HEK293 (cell line): ENCODE measurements at regions not wholly inside any gene's neighbourhood (a gene's known extent, or its start where the extent isn't known, plus 50 kb on each side); places are given as distances from the start of the nearest gene placed in this dataset.

ENCODE experiments used
- CTCF ChIA-PET: fragments of 350-600 bp; formaldehyde crosslinking; extraction: SDS; loops from one replicate; lab custom pipeline; 2021; ENCODE audit warnings: antibody characterized with exemption; lab: Yijun Ruan, JAX
- POLR2A ChIA-PET: fragments of 300-600 bp; formaldehyde crosslinking; extraction: SDS; loops from one replicate; lab custom pipeline; 2020; ENCODE audit warnings: antibody characterized with exemption, inconsistent platforms; lab: Yijun Ruan, JAX
- H3K27ac ChIP-seq: fragments of 200-500 bp; sonication (Bioruptor generic); 2 replicates; pipeline ENCODE4 v1.5.1; 2014; ENCODE audit warnings: low read depth, low read length, control low read depth, inconsistent platforms; ENCODE audit errors: extremely low read depth
- H3K36me3 ChIP-seq, 2 experiments: fragments of 200-500 bp in 1 of 2; sonication (Bioruptor generic) in 1 of 2; 1 replicate in 1 of 2; 2 replicates in 1 of 2; pipeline ENCODE4 v1.5.1; 2014 to 2017; ENCODE audit warnings: inconsistent platforms in 2 of 2, low read length in 2 of 2; ENCODE audit not compliant: control insufficient read depth in 2 of 2, insufficient read depth in 1 of 2
- H3K4me1 ChIP-seq: fragments of 200-500 bp; sonication (Bioruptor generic); 2 replicates; pipeline ENCODE4 v1.5.1; 2014; ENCODE audit warnings: mild to moderate bottlenecking, low read length, inconsistent platforms; ENCODE audit not compliant: control insufficient read depth, insufficient read depth
- H3K4me3 ChIP-seq: 2 replicates; pipeline ENCODE4 v1.5.1; 2011; ENCODE audit warnings: low read depth, mild to moderate bottlenecking, control low read depth, low read length, moderate library complexity
- H3K9me3 ChIP-seq: fragments of 200-500 bp; sonication (Bioruptor generic); 2 replicates; pipeline ENCODE4 v1.5.1; 2014; ENCODE audit warnings: low read depth, low read length, inconsistent platforms; ENCODE audit not compliant: control insufficient read depth, insufficient read depth
- HIC1 ChIP-seq: fragments of 450-650 bp; formaldehyde crosslinking; IDR thresholded peaks from 2 replicates; pipeline ENCODE4 v1.5.1; 2016; ENCODE audit warnings: missing biosample characterization, missing genetic modification characterization
- KLF8 ChIP-seq: fragments of 450-650 bp; formaldehyde crosslinking; IDR thresholded peaks from 2 replicates; pipeline ENCODE4 v1.5.1; 2016; ENCODE audit warnings: missing biosample characterization, missing genetic modification characterization
- OSR2 ChIP-seq: fragments of 450-650 bp; formaldehyde crosslinking; IDR thresholded peaks from 2 replicates; pipeline ENCODE4 v1.5.1; 2016; ENCODE audit warnings: missing biosample characterization, missing genetic modification characterization
- PRDM4 ChIP-seq: fragments of 450-650 bp; formaldehyde crosslinking; IDR thresholded peaks from 2 replicates; pipeline ENCODE4 v1.5.1; 2017; ENCODE audit warnings: missing biosample characterization, missing genetic modification characterization
- RBAK ChIP-seq: fragments of 450-650 bp; formaldehyde crosslinking; IDR thresholded peaks from 2 replicates; pipeline ENCODE4 v1.5.1; 2016; ENCODE audit warnings: missing biosample characterization, missing genetic modification characterization
- REPIN1 ChIP-seq: fragments of 450-650 bp; formaldehyde crosslinking; IDR thresholded peaks from 2 replicates; pipeline ENCODE4 v1.5.1; 2017; ENCODE audit warnings: missing biosample characterization, missing genetic modification characterization, low read depth
- TSHZ1 ChIP-seq: fragments of 450-650 bp; formaldehyde crosslinking; IDR thresholded peaks from 2 replicates; pipeline ENCODE4 v1.5.1; 2016; ENCODE audit warnings: missing biosample characterization, missing genetic modification characterization, borderline replicate concordance
- ZBTB49 ChIP-seq: fragments of 450-650 bp; formaldehyde crosslinking; IDR thresholded peaks from 2 replicates; pipeline ENCODE4 v1.5.1; 2016; ENCODE audit warnings: missing biosample characterization, missing genetic modification characterization, low read depth
- ZBTB8A ChIP-seq: fragments of 450-650 bp; formaldehyde crosslinking; IDR thresholded peaks from 2 replicates; pipeline ENCODE4 v1.5.1; 2016; ENCODE audit warnings: missing biosample characterization, missing genetic modification characterization
- ZFP41 ChIP-seq: fragments of 450-650 bp; formaldehyde crosslinking; IDR thresholded peaks from 2 replicates; pipeline ENCODE4 v1.5.1; 2016; ENCODE audit warnings: missing biosample characterization, missing genetic modification characterization, borderline replicate concordance
- ZNF138 ChIP-seq: fragments of 450-650 bp; formaldehyde crosslinking; IDR thresholded peaks from 2 replicates; pipeline ENCODE4 v1.5.1; 2016; ENCODE audit warnings: missing biosample characterization, missing genetic modification characterization, borderline replicate concordance
- ZNF146 ChIP-seq: fragments of 450-650 bp; formaldehyde crosslinking; IDR thresholded peaks from 2 replicates; pipeline ENCODE4 v1.5.1; 2016; ENCODE audit warnings: missing biosample characterization, missing genetic modification characterization
- ZNF157 ChIP-seq: fragments of 450-650 bp; formaldehyde crosslinking; IDR thresholded peaks from 2 replicates; pipeline ENCODE4 v1.5.1; 2016; ENCODE audit warnings: missing biosample characterization, missing genetic modification characterization
- ZNF211 ChIP-seq: fragments of 450-650 bp; formaldehyde crosslinking; IDR thresholded peaks from 2 replicates; pipeline ENCODE4 v1.5.1; 2016; ENCODE audit warnings: low read depth, missing biosample characterization, missing genetic modification characterization
- ZNF391 ChIP-seq: fragments of 450-650 bp; formaldehyde crosslinking; IDR thresholded peaks from 2 replicates; pipeline ENCODE4 v1.5.1; 2016; ENCODE audit warnings: low read depth, missing biosample characterization, missing genetic modification characterization, borderline replicate concordance
- ZNF473 ChIP-seq: fragments of 450-650 bp; formaldehyde crosslinking; IDR thresholded peaks from 2 replicates; pipeline ENCODE4 v1.5.1; 2017; ENCODE audit warnings: missing biosample characterization, missing genetic modification characterization
- ZNF549 ChIP-seq: fragments of 450-650 bp; IDR thresholded peaks from 2 replicates; pipeline ENCODE4 v1.5.1; 2018; ENCODE audit warnings: missing biosample characterization, missing genetic modification characterization, mild to moderate bottlenecking, inconsistent platforms, moderate library complexity
- ZNF555 ChIP-seq: fragments of 450-650 bp; formaldehyde crosslinking; conservative IDR thresholded peaks from 2 replicates; pipeline ENCODE4 v1.5.1; 2017; ENCODE audit warnings: missing biosample characterization, mild to moderate bottlenecking, missing genetic modification characterization, inconsistent platforms
- ZNF580 ChIP-seq: fragments of 450-650 bp; formaldehyde crosslinking; IDR thresholded peaks from 2 replicates; pipeline ENCODE4 v1.5.1; 2016; ENCODE audit warnings: missing biosample characterization, missing genetic modification characterization
- ZNF585B ChIP-seq: fragments of 450-650 bp; formaldehyde crosslinking; IDR thresholded peaks from 2 replicates; pipeline ENCODE4 v1.5.1; 2016; ENCODE audit warnings: missing biosample characterization, missing genetic modification characterization

- CTCF ChIA-PET = interaction anchor here (0.6 to 1.6 kb wide), 2 partner anchors 22 to 229 kb away, joined by 4 to 5 read pairs; no protein-coding TSS in a partner anchor
- H3K36me3 ChIP-seq = no peaks in the 10 kb centered on the region
These were observed 406.2 kb downstream of the TGFB2 start for GRCh38 chr1:218751208-218751948.

GRCh38 chr1:218752126-218752525 is 407.0 kb downstream of the TGFB2 start:
- CTCF ChIA-PET = interaction anchor here (1.6 kb wide), 1 partner anchor 23 kb away, joined by 4 read pairs; no protein-coding TSS in a partner anchor

More at GRCh38 chr1:218751208-218751948, 406.2 kb downstream of the TGFB2 start:
- no peak overlapping the region for H3K4me3 ChIP-seq
- POLR2A ChIA-PET = no interaction called here
- H3K27ac ChIP-seq = no peak overlapping the region
- no peaks in the 10 kb centered on the region for H3K9me3 ChIP-seq
- H3K4me1 ChIP-seq = no peaks in the 10 kb centered on the region
- TF ChIP-seq ZNF391 (no peak), REPIN1 (tag by site-specific recombination) (no peak), ZBTB8A (tag by site-specific recombination) (no peak), ZNF157 (no peak), ZNF585B (tag by site-specific recombination) (no peak), ZNF555 (no peak), ZBTB49 (tag by site-specific recombination) (no peak), ZNF146 (tag by site-specific recombination) (no peak), ZNF211 (tag by site-specific recombination) (no peak)

More at GRCh38 chr1:218752126-218752525, 407.0 kb downstream of the TGFB2 start:
- no peak overlapping the region for H3K4me3 ChIP-seq
- POLR2A ChIA-PET = no interaction called here
- TF ChIP-seq ZNF580 (tag by site-specific recombination) (no peak), OSR2 (tag by site-specific recombination) (no peak), ZNF549 (no peak), ZNF473 (tag by site-specific recombination) (no peak), KLF8 (tag by site-specific recombination) (no peak), ZNF138 (tag by site-specific recombination) (no peak), ZFP41 (tag by site-specific recombination) (no peak), PRDM4 (tag by site-specific recombination) (no peak), RBAK (tag by site-specific recombination) (no peak), HIC1 (tag by site-specific recombination) (no peak), TSHZ1 (tag by site-specific recombination) (no peak)
- H3K27ac ChIP-seq = no peak overlapping the region
- H3K36me3 ChIP-seq = no peaks in the 10 kb centered on the region
- H3K4me1 ChIP-seq = no peaks in the 10 kb centered on the region
- H3K9me3 ChIP-seq = no peaks in the 10 kb centered on the region
